NCI-H1048 (cell line): ENCODE measurements at regions not wholly inside any gene's neighbourhood (a gene's known extent, or its start where the extent isn't known, plus 50 kb on each side); places are given as distances from the start of the nearest gene placed in this dataset.
"Not testable (repeated sequence)": the region's sequence is repeated elsewhere in the genome, so short reads cannot be mapped to it uniquely, and the experiment has no call there.

Source experiments
- DNase-seq: peaks from one replicate; lab custom pipeline; 2025; lab: John Stamatoyannopoulos, UW

DNA sequence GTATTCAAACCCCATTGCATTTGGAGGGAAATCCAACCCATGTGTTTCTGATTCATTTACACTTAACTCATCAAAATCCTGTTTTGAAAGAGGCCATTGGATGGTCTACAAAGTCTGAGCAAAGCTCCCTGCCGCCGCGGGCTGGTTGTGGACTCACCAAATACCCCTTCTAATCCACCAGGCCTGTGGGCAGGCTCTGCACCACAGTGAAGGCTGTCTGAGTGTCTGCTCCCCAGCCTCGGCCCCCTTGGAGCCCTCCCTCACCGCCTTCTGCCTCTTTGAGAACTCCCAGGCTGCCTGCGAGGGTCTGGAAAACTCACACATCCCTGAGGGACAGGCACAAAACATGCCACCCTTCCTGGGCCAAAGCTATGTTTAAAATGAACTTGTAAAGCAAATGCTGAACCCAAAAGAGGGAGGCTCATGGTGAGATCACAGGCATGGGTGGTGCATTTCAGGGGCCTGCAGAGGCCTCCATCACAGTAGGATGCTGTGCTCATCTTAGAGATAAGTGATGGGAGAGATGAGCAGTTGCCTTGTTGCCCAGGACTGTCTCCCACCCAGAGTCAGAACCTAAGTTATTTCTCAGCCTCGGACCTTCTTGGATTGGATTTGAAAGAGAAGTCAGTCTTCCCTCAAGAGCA is 225.0 kb downstream of the CYP26B1 start:
- no peak for DNase-seq

DNA sequence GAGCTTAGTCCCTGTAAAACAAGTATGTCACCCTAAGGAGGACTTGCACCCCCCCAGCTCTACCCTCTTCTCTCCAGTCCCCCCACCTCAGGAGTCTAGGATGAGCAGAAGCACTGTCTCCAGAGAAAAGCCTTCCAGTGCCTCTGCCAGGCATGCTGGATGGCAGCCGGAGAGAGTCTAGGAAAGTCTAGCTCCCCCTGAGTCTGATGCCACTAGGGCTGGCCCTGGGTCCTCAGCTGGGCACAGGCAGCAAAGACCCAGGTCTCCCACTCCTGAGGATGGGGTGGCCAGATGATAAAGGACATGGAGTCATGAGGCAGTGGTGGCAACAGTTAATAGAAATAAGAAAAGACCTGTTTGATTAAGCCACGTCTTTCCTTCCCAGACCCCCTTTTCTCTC is 225.6 kb downstream of the CYP26B1 start:
- no peak for DNase-seq

GRCh38 chr2:71920819-71921218 is 226.8 kb downstream of the CYP26B1 start:
- DNase-seq: not testable (repeated sequence)

DNA sequence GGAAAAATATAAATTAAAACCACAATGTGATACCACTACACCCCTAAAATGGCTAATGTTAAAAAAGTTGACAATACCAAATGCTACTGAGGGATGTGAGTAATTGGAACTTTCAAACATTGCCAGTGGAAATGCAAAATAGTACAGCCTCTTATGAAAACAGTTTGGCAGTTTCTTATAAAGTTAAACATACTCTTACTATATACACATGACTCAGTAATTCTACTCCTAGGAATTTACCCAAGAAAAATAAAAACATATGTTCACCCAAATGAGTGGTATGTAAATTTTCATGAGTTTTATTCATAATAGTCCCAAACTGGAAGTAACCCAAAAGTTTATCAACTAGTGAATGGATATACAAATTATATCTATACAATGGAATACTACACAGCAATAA is 228.0 kb downstream of the CYP26B1 start:
- DNase-seq: no peak

- no peak for DNase-seq
Observed at GRCh38 chr2:71910277-71910676, 237.4 kb downstream of the CYP26B1 start.

- no peak for DNase-seq
Observed at GRCh38 chr2:71908798-71909197, 238.9 kb downstream of the CYP26B1 start.

DNA sequence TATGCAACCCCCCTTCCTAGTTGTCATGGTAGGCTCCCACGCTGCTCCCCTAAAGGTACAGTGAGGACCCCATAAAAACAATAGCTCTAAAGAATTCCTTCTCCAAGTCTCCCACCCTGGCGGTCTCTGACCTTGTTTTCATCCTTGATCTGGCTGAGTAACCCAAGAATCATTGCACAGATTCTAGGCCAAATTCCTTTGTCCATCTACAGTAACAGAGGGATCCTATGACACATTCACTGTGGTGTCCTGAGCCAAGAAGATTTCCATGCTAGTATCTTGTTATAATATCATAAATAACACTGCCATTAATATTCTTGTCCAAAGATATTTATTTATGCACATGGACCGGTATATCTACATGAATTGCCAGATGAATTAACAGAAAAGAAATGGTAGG is 240.2 kb downstream of the CYP26B1 start:
- no peak for DNase-seq

- DNase-seq: no peak
Observed at GRCh38 chr2:71906357-71906973, 241.2 kb downstream of the CYP26B1 start.

DNA sequence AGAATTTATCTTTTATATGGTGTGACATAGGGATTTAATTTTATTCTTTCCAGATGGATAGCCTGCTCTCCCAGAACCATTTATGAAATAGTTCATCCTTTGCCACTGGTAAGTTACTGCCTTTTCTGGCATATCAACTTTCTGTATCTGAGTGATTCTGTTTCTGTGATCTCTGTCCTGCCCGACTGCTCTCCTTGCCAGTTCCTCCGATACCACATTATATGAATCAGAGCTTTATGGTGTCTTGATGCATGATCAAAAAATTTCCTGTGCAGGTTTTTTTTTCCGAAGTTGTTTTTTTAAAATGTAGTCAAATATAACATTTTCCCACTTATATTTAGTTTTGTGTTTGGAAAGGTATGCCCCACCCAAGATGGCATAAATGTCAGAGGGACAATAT is 242.5 kb downstream of the CYP26B1 start:
- no peak for DNase-seq

DNA sequence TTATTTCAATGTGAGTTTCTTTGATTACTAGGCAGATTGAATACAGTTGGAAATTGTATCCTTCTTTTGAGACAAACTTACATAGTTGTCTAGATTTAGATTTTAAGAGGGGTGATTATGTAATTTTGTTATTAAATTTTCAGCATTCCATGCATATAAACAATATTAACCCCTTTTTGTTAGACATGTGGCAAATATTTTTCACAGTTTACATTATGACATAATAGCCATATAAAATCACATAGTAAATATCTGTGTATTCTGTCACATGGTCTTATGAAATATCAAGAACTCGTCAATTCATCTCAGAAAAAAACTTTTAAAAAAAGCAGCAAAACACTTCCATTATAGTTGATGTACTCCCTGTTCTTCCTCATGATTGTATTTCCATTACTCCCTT is 243.8 kb downstream of the CYP26B1 start:
- DNase-seq: no peak

DNA sequence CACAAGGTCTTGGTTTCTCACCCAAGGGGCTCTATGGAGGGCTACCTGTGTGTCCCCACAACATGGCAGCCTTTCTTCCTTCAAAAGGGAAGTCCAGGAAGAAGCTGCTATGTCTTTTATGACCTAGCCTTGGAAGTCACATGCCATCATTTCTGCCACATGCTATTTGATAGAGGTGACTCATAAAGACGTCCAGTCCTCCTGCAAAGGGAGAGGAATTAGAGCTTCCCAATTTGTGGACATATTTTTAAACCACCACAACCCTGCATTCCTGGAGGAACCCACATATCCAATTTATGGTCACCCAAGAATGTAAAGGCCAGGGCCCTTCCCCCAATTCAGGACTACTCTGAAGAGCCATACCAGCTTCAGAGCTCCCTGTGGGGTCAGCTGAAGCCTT is 246.2 kb downstream of the CYP26B1 start:
- DNase-seq: no peak

DNA sequence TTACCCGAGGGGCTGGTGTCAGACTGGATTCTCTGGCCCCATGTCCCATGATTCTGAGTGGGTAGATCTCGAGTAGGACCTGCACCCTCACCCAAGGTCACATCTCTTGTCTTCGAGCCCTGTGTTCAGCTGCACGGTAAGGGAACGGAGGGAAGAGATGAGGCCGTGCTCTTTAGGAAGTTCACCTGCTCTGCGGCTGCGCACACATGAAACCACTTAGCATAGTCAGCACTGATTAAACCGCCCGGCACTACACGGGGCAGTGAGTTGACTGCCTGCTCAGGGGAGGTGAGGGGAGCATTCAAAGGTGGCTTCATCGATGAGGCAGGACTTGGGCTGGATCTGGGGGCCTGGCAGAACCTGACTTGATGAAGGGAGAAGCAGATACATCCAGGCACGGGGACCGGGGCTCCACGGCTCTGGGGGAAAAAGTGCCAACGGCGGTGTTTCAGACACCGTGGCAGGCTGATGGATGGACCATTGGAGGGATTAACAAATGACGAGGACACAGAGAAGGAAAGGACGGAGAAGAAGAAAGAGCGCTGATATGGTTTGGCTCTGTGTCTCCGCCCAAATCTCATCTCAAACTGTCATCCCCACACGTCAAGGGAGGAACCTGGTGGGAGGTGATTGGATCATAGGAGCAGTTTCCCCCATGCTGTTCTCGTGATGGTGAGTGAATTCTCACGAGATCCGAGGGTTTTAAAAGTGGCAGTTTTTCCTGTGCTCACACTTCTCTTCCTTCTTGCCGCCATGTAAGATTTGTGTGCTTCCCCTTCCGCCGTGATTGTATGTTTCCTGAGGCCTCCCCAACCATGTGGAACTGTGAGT is 248.6 kb downstream of the CYP26B1 start:
- no peak for DNase-seq

GRCh38 chr2:71898375-71898774 is 249.3 kb downstream of the CYP26B1 start:
- no peak for DNase-seq

DNA sequence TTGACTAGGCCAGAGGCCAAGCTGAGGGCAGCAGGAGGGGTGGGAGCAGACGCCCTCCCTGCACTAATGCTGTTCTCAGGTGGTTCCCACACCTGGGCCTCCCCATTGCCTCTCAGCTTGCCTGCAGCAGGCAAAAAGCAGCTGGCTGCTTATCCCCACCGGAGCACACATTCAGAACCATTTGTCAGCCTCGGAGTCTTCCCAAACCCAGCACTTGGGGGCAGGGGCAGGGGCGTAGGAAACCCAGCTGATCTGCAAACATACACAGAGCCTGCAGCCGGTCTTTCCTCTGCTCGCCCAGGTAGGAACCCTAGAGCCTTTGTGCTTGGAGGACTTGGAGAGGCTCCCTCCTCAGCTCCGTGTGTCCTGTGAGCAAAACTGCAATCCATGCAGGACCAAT is 249.8 kb downstream of the CYP26B1 start:
- no peak for DNase-seq

DNA sequence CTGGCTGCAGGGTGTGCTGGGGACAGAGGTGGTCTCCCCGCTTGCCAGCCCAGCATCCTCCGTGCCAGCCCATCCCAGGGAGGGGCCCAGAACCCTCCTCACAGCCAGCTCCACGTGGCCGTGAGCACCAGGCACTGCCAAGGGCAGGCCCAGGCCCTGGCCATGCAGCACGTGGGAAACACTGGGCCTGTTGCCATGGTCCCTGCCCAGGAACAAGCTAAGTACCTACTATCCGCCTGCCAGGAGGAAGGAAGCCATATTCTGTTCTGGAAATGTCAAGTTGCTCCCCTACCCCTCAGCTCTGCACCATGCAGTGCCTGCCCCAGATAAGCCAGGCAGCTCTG is 250.6 kb downstream of the CYP26B1 start:
- DNase-seq: no peak

- DNase-seq: no peak
Observed at GRCh38 chr2:71896385-71897136, 251.1 kb downstream of the CYP26B1 start.

GRCh38 chr2:71895320-71896161 is 252.1 kb downstream of the CYP26B1 start:
- no peak for DNase-seq

- DNase-seq: no peak
Observed at GRCh38 chr2:71894261-71894660, 253.4 kb downstream of the CYP26B1 start.

- no peak for DNase-seq
Observed at GRCh38 chr2:71893646-71894045, 254.0 kb downstream of the CYP26B1 start.

DNA sequence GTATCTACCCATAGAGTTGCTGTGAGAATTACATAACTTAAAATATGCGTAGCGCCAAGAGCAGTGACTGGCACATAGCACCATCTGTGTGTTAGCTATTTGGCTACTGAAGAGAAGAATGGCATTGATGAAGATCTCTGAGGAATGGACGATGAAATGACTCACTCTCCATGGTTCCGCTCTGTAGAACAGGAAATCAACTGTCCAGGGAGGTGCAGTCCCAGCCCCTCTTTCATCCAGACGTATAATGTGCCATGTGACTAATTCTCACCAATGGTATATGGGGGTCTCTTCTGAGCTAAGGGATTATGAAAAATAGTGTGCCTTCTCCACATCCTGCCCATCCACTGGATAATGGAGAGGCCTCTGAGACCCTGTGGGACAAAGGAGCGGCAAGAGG is 254.8 kb downstream of the CYP26B1 start:
- DNase-seq: no peak

GRCh38 chr2:71892423-71892730 is 255.3 kb downstream of the CYP26B1 start:
- no peak for DNase-seq
